PC-3 (cell line): ENCODE measurements at regions not wholly inside any gene's neighbourhood (a gene's known extent, or its start where the extent isn't known, plus 50 kb on each side); places are given as distances from the start of the nearest gene placed in this dataset.

Experiments
- ATAC-seq: fragments of 200-7000 bp; cut with Tn5 transposase; 2 replicates; pipeline ENCODE4 v1.9.1; 2020; ENCODE audit warnings: mild to moderate bottlenecking, moderate library complexity
- BruUV-seq: library from RNA; stranded (reverse); fragments of 400-500 nt; replicated peaks from 2 replicates; lab custom pipeline; 2021; lab: Mats Ljungman, UMichigan
- CTCF ChIA-PET: fragments of 300-600 bp; sonication (Branson Sonifier 250); formaldehyde crosslinking; loops from one replicate; lab custom pipeline; 2022; ENCODE audit warnings: antibody characterized with exemption; lab: Charles Lee
- POLR2A ChIA-PET: fragments of 300-600 bp; sonication (Branson Sonifier 250); formaldehyde crosslinking; loops from one replicate; lab custom pipeline; 2022; ENCODE audit warnings: antibody characterized with exemption; ENCODE audit not compliant: unreplicated experiment; lab: Charles Lee
- DNase-seq: peaks from one replicate; pipeline ENCODE4 v3.0.0-alpha.2; 2015
- H2AFZ ChIP-seq: fragments of 300-600 bp; sonication (generic); 2 replicates; pipeline ENCODE4 v1.6.0; 2016; ENCODE audit warnings: antibody characterized with exemption, low read length
- H3F3A ChIP-seq: fragments of 300-600 bp; sonication (generic); one replicate; pipeline ENCODE4 v1.6.0; 2017; ENCODE audit warnings: antibody characterized with exemption, low read length, control low read depth, mild to moderate bottlenecking; ENCODE audit not compliant: unreplicated experiment
- H3K27ac ChIP-seq: fragments of 300-600 bp; sonication (generic); 2 replicates; pipeline ENCODE4 v1.5.1; 2016; ENCODE audit warnings: mild to moderate bottlenecking, low read length
- H3K27me3 ChIP-seq: fragments of 300-600 bp; sonication (generic); 2 replicates; pipeline ENCODE4 v1.6.1; 2016; ENCODE audit warnings: low read length, mixed read lengths
- H3K36me3 ChIP-seq: fragments of 300-600 bp; sonication (generic); 2 replicates; pipeline ENCODE4 v1.6.1; 2016; ENCODE audit warnings: low read depth, mixed run types, low read length, mixed read lengths
- H3K4me1 ChIP-seq: fragments of 300-600 bp; sonication (generic); 2 replicates; pipeline ENCODE4 v1.5.1; 2016; ENCODE audit warnings: low read length; ENCODE audit not compliant: insufficient read depth
- H3K4me2 ChIP-seq: fragments of 300-600 bp; sonication (generic); 2 replicates; pipeline ENCODE4 v1.6.0; 2016; ENCODE audit warnings: low read length
- H3K4me3 ChIP-seq: fragments of 300-600 bp; sonication (generic); 2 replicates; pipeline ENCODE4 v1.5.1; 2016; ENCODE audit warnings: mild to moderate bottlenecking, low read length, mixed read lengths
- H3K79me2 ChIP-seq: fragments of 300-600 bp; sonication (generic); 2 replicates; pipeline ENCODE4 v1.6.1; 2017; ENCODE audit warnings: low read length, mixed read lengths
- H3K9ac ChIP-seq: fragments of 300-600 bp; sonication (generic); 2 replicates; pipeline ENCODE4 v1.6.0; 2016; ENCODE audit warnings: mild to moderate bottlenecking, low read length
- H3K9me2 ChIP-seq: fragments of 300-600 bp; sonication (generic); replicated peaks from 2 replicates; pipeline ENCODE4 v1.6.1; 2016; ENCODE audit warnings: mixed run types, low read length, mixed read lengths
- H3K9me3 ChIP-seq: fragments of 300-600 bp; sonication (generic); 2 replicates; pipeline ENCODE4 v1.6.1; 2016; ENCODE audit warnings: low read length, mixed read lengths
- H4K20me1 ChIP-seq: fragments of 300-600 bp; sonication (generic); 2 replicates; pipeline ENCODE4 v1.6.1; 2016; ENCODE audit warnings: low read length, mixed read lengths
- CTCF ChIP-seq: fragments of 300-600 bp; sonication (generic); conservative IDR thresholded peaks from 2 replicates; pipeline ENCODE4 v1.5.1; 2017; ENCODE audit warnings: antibody characterized with exemption, low read depth, mild to moderate bottlenecking, low read length
- EZH2 ChIP-seq: fragments of 300-600 bp; sonication (generic); IDR thresholded peaks from one replicate; pipeline ENCODE4 v1.6.1; 2017; ENCODE audit warnings: antibody characterized with exemption, mild to moderate bottlenecking, low read length; ENCODE audit not compliant: unreplicated experiment
- EZH2phosphoT487 ChIP-seq: fragments of 300-600 bp; sonication (generic); IDR thresholded peaks from 2 replicates; pipeline ENCODE4 v1.6.1; 2018; ENCODE audit warnings: mild to moderate bottlenecking, antibody characterized with exemption, low read length, borderline replicate concordance
- intact Hi-C: fragments of 100-400 bp; cut with micrococcal nuclease; formaldehyde crosslinking; loops from 2 replicates; pipeline ENCODE4 v1.9.0; 2023

GRCh38 chr5:85841653-85842052 lies 776.1 kb upstream of the COX7C start:
- Histone ChIP-seq H3K4me2 (no peak overlapping the region), H3K9me3 (no peaks in the 10 kb centered on the region), H3K36me3 (no peaks in the 10 kb centered on the region), H3K9me2 (no peaks in the 10 kb centered on the region), H3K4me3 (no peak overlapping the region), H3F3A (no peaks in the 10 kb centered on the region), H3K27me3 (no peaks in the 10 kb centered on the region), H3K9ac (no peak overlapping the region), H3K27ac (no peak overlapping the region), H2AFZ (no peak overlapping the region), H4K20me1 (no peaks in the 10 kb centered on the region), H3K4me1 (no peaks in the 10 kb centered on the region), H3K79me2 (no peaks in the 10 kb centered on the region)
- no TSS peak for BruUV-seq
- no peak for DNase-seq
- ATAC-seq = no peak
- intact Hi-C loops = no loop called here
- TF ChIP-seq CTCF (no peak), EZH2phosphoT487 (no peak), EZH2 (no peak)
- ChIA-PET CTCF (no interaction called here), POLR2A (no interaction called here)

- H2AFZ ChIP-seq = no peak overlapping the region
- no peaks in the 10 kb centered on the region for H3K9me2 ChIP-seq
- H3F3A ChIP-seq = no peaks in the 10 kb centered on the region
- BruUV-seq = no TSS peak
- no peaks in the 10 kb centered on the region for H4K20me1 ChIP-seq
- ATAC-seq (no peak), DNase-seq (no peak)
- no peaks in the 10 kb centered on the region for H3K36me3 ChIP-seq
- CTCF ChIA-PET = interaction anchor here (0.5 kb wide), 1 partner anchor 179 kb away, joined by 3 read pairs; no protein-coding TSS in a partner anchor
- H3K27ac ChIP-seq = no peak overlapping the region
- no peaks in the 10 kb centered on the region for H3K79me2 ChIP-seq
- TF ChIP-seq EZH2phosphoT487 = no peak
- no peak for TF ChIP-seq EZH2
- no peak for TF ChIP-seq CTCF
- POLR2A ChIA-PET = no interaction called here
- no peak overlapping the region for H3K9ac ChIP-seq
- no peaks in the 10 kb centered on the region for H3K4me1 ChIP-seq
- H3K4me3 ChIP-seq = no peak overlapping the region
- no peaks in the 10 kb centered on the region for H3K9me3 ChIP-seq
- no peaks in the 10 kb centered on the region for H3K27me3 ChIP-seq
- intact Hi-C loops = no loop called here
- no peak overlapping the region for H3K4me2 ChIP-seq
These were observed 774.2 kb upstream of the COX7C start for GRCh38 chr5:85843535-85843934.

GRCh38 chr5:85849411-85849810 lies 768.3 kb upstream of the COX7C start:
- Histone ChIP-seq H2AFZ (no peak overlapping the region), H3K36me3 (no peaks in the 10 kb centered on the region), H3K9me3 (no peaks in the 10 kb centered on the region), H3K27me3 (no peaks in the 10 kb centered on the region), H3K4me1 (no peaks in the 10 kb centered on the region), H3K27ac (no peak overlapping the region), H3F3A (no peaks in the 10 kb centered on the region), H4K20me1 (no peaks in the 10 kb centered on the region), H3K4me2 (no peak overlapping the region), H3K9ac (no peak overlapping the region), H3K79me2 (no peaks in the 10 kb centered on the region), H3K4me3 (no peak overlapping the region), H3K9me2 (no peaks in the 10 kb centered on the region)
- ChIA-PET POLR2A (no interaction called here), CTCF (no interaction called here)
- no TSS peak for BruUV-seq
- DNase-seq (no peak), ATAC-seq (no peak)
- intact Hi-C loops = no loop called here
- no peak for TF ChIP-seq EZH2phosphoT487
- no peak for TF ChIP-seq EZH2
- TF ChIP-seq CTCF = no peak
